PFSK-1 (cell line): ENCODE measurements at regions not wholly inside any gene's neighbourhood (a gene's known extent, or its start where the extent isn't known, plus 50 kb on each side); places are given as distances from the start of the nearest gene placed in this dataset.

ENCODE experiments used
- FOXP2 ChIP-seq: optimal IDR thresholded peaks from 2 replicates; pipeline ENCODE3; 2011; ENCODE audit warnings: borderline replicate concordance, control low read depth, inconsistent platforms; ENCODE audit not compliant: insufficient read depth; ENCODE audit errors: extremely low read length, extremely low read depth
- POLR2AphosphoS5 ChIP-seq: IDR thresholded peaks from 2 replicates; pipeline ENCODE4 v1.6.1; 2012; ENCODE audit warnings: low read depth, mild to moderate bottlenecking, control low read depth, low read length, moderate library complexity
- SIN3A ChIP-seq: IDR thresholded peaks from 2 replicates; pipeline ENCODE4 v1.6.1; 2012; ENCODE audit warnings: mild to moderate bottlenecking, low read length, moderate library complexity, borderline replicate concordance; ENCODE audit not compliant: insufficient read depth
- TAF1 ChIP-seq: IDR thresholded peaks from 2 replicates; pipeline ENCODE4 v1.6.1; 2012; ENCODE audit warnings: low read length, control low read depth, borderline replicate concordance; ENCODE audit not compliant: insufficient read depth
- TF ChIP-seq, protein P1 (sequence below), 2 experiments: IDR thresholded peaks; 2 replicates each; pipeline versions ENCODE4 v1.6.1 to v1.8.0; 2011 to 2012; ENCODE audit warnings: low read depth in 2 of 2, low read length in 2 of 2, control low read depth in 1 of 2, inconsistent platforms in 1 of 2, mild to moderate bottlenecking in 1 of 2, moderate library complexity in 1 of 2; ENCODE audit not compliant: insufficient read depth in 1 of 2

DNA sequence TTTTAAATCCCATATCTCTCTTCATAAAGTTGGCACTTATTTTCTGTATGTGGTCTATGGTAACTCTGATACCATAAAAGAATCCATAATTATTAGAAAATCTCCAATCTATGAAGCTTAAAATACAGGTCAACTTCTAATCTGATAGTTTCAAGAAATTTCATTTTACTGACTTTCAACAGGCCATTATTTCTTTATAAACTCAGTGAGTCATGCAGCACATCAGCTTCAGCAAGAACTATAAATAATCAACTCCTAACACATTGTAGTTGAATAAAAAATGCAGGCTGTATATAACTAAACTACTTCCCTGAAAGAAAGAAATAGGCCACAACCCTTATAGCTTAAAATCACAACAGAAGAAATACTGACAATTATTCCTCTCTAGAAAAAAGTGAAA is 204.3 kb upstream of the CCDC150 start:
- TF ChIP-seq FOXP2, result no peak
- TF ChIP-seq POLR2AphosphoS5, result no peak
- TF ChIP-seq, protein P1, sequence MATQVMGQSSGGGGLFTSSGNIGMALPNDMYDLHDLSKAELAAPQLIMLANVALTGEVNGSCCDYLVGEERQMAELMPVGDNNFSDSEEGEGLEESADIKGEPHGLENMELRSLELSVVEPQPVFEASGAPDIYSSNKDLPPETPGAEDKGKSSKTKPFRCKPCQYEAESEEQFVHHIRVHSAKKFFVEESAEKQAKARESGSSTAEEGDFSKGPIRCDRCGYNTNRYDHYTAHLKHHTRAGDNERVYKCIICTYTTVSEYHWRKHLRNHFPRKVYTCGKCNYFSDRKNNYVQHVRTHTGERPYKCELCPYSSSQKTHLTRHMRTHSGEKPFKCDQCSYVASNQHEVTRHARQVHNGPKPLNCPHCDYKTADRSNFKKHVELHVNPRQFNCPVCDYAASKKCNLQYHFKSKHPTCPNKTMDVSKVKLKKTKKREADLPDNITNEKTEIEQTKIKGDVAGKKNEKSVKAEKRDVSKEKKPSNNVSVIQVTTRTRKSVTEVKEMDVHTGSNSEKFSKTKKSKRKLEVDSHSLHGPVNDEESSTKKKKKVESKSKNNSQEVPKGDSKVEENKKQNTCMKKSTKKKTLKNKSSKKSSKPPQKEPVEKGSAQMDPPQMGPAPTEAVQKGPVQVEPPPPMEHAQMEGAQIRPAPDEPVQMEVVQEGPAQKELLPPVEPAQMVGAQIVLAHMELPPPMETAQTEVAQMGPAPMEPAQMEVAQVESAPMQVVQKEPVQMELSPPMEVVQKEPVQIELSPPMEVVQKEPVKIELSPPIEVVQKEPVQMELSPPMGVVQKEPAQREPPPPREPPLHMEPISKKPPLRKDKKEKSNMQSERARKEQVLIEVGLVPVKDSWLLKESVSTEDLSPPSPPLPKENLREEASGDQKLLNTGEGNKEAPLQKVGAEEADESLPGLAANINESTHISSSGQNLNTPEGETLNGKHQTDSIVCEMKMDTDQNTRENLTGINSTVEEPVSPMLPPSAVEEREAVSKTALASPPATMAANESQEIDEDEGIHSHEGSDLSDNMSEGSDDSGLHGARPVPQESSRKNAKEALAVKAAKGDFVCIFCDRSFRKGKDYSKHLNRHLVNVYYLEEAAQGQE (IDR thresholded peaks at IDR 0.05; ENCODE audit: insufficient read depth in 1 of 2, low read depth in 2 of 2, low read length in 2 of 2), result no peak
- TF ChIP-seq TAF1, result no peak
- TF ChIP-seq SIN3A, result no peak
